ENCODE measurements at regions not wholly inside any gene's neighbourhood (a gene's known extent, or its start where the extent isn't known, plus 50 kb on each side); places are given as distances from the start of the nearest gene placed in this dataset.

- CTCF ChIA-PET: interaction anchor here (0.5 kb wide), 1 partner anchor 97 kb away, joined by 3 read pairs; no protein-coding TSS in a partner anchor
- POLR2A ChIA-PET: no interaction called here
- DNase-seq (ENCODE audit: low read depth, low spot score): no peak
Observed at GRCh38 chr12:58079806-58080205, 138.4 kb downstream of the ATP23 start.

GRCh38 chr12:58081488-58081887, 140.1 kb downstream of the ATP23 start:
- no peak overlapping the region for H3K4me3 ChIP-seq (ENCODE audit: low read depth, low read length)
- ChIA-PET POLR2A (no interaction called here), CTCF (no interaction called here)
- no peak for DNase-seq (ENCODE audit: low read depth, low spot score)
- TF ChIP-seq CTCF (IDR thresholded peaks at IDR 0.05; ENCODE audit: low read depth, low read length): no peak
- no peak overlapping the region for H3K27ac ChIP-seq (ENCODE audit: low read depth, low read length)
- no peaks in the 10 kb centered on the region for H3K27me3 ChIP-seq (ENCODE audit: control insufficient read depth, insufficient read depth, low read length)
- no peaks in the 10 kb centered on the region for H3K9me3 ChIP-seq (ENCODE audit: control insufficient read depth, insufficient read depth, low read length)

More at GRCh38 chr12:58079806-58080205, 138.4 kb downstream of the ATP23 start:
- Histone ChIP-seq H3K27me3 (ENCODE audit: control insufficient read depth, insufficient read depth, low read length) (no peaks in the 10 kb centered on the region), H3K27ac (ENCODE audit: low read depth, low read length) (no peak overlapping the region), H3K4me3 (ENCODE audit: low read depth, low read length) (no peak overlapping the region), H3K9me3 (ENCODE audit: control insufficient read depth, insufficient read depth, low read length) (no peaks in the 10 kb centered on the region)
- TF ChIP-seq CTCF (IDR thresholded peaks at IDR 0.05; ENCODE audit: low read depth, low read length): no peak

- H3K27ac ChIP-seq (ENCODE audit: low read depth, low read length): no peak overlapping the region
- no peaks in the 10 kb centered on the region; the same call in 1 of the 2 replicates for H3K9me3 ChIP-seq (ENCODE audit: control insufficient read depth, insufficient read depth, low read length)
- POLR2A ChIA-PET: no interaction called here
- CTCF ChIA-PET: no interaction called here
- no peak overlapping the region for H3K4me3 ChIP-seq (ENCODE audit: low read depth, low read length)
- TF ChIP-seq CTCF (IDR thresholded peaks at IDR 0.05; ENCODE audit: low read depth, low read length): no peak
- H3K27me3 ChIP-seq (ENCODE audit: control insufficient read depth, insufficient read depth, low read length): no peaks in the 10 kb centered on the region
- DNase-seq (ENCODE audit: low read depth, low spot score): no peak
Observed at GRCh38 chr12:58082996-58083395, 141.6 kb downstream of the ATP23 start.

- Histone ChIP-seq H3K27me3 (ENCODE audit: control insufficient read depth, insufficient read depth, low read length) (no peaks in the 10 kb centered on the region), H3K4me3 (ENCODE audit: low read depth, low read length) (no peak overlapping the region), H3K27ac (ENCODE audit: low read depth, low read length) (no peak overlapping the region), H3K9me3 (ENCODE audit: control insufficient read depth, insufficient read depth, low read length) (no peaks in the 10 kb centered on the region; the same call in 1 of the 2 replicates)
- CTCF ChIA-PET: no interaction called here
- TF ChIP-seq CTCF (IDR thresholded peaks at IDR 0.05; ENCODE audit: low read depth, low read length): no peak
- DNase-seq (ENCODE audit: low read depth, low spot score): no peak
- POLR2A ChIA-PET: no interaction called here
Observed at GRCh38 chr12:58086006-58086405, 144.6 kb downstream of the ATP23 start.

GRCh38 chr12:58086930-58087329, 145.6 kb downstream of the ATP23 start:
- ChIA-PET POLR2A (no interaction called here), CTCF (no interaction called here)
- Histone ChIP-seq H3K27ac (ENCODE audit: low read depth, low read length) (no peak overlapping the region), H3K4me3 (ENCODE audit: low read depth, low read length) (no peak overlapping the region), H3K27me3 (ENCODE audit: control insufficient read depth, insufficient read depth, low read length) (no peaks in the 10 kb centered on the region), H3K9me3 (ENCODE audit: control insufficient read depth, insufficient read depth, low read length) (no peaks in the 10 kb centered on the region; the same call in 1 of the 2 replicates)
- DNase-seq (ENCODE audit: low read depth, low spot score): no peak
- no peak for TF ChIP-seq CTCF (IDR thresholded peaks at IDR 0.05; ENCODE audit: low read depth, low read length)
